Neural cell (in vitro differentiated cells): ENCODE measurements at regions not wholly inside any gene's neighbourhood (a gene's known extent, or its start where the extent isn't known, plus 50 kb on each side); places are given as distances from the start of the nearest gene placed in this dataset.

Source experiments
- H2AFZ ChIP-seq: fragments of 200-600, 300-800 bp; sonication (generic), shearing (Covaris generic); 2 replicates; pipeline ENCODE4 v1.6.0; 2014; ENCODE audit warnings: low read depth, mild to moderate bottlenecking, antibody characterized with exemption, low read length, moderate library complexity
- H3F3A ChIP-seq: fragments of 200-600 bp; shearing (Covaris generic); 2 replicates; pipeline ENCODE4 v1.6.1; 2016; ENCODE audit warnings: mild to moderate bottlenecking, moderate library complexity, mixed read lengths, antibody characterized with exemption, low read length; ENCODE audit not compliant: insufficient read depth, poor library complexity, severe bottlenecking
- H3K27ac ChIP-seq: fragments of 200-600, 300-800 bp; sonication (generic), shearing (Covaris generic); 2 replicates; pipeline ENCODE4 v1.5.1; 2014; ENCODE audit warnings: mild to moderate bottlenecking, low read length, moderate library complexity
- H3K27me3 ChIP-seq: fragments of 300-800, 200-600 bp; sonication (generic), shearing (Covaris generic); 2 replicates; pipeline ENCODE4 v1.6.0; 2014; ENCODE audit warnings: mild to moderate bottlenecking, low read depth, low read length, moderate library complexity; ENCODE audit not compliant: insufficient read depth
- H3K36me3 ChIP-seq: fragments of 300-800, 200-600 bp; sonication (generic), shearing (Covaris generic); 2 replicates; pipeline ENCODE4 v1.5.1; 2014; ENCODE audit warnings: mild to moderate bottlenecking, antibody characterized with exemption, low read length, moderate library complexity; ENCODE audit not compliant: insufficient read depth
- H3K4me2 ChIP-seq: fragments of 300-800, 200-600 bp; sonication (generic), shearing (Covaris generic); 2 replicates; pipeline ENCODE4 v1.6.0; 2014; ENCODE audit warnings: mild to moderate bottlenecking, low read length
- H3K4me3 ChIP-seq: fragments of 300-800, 200-600 bp; sonication (generic), shearing (Covaris generic); 2 replicates; pipeline ENCODE4 v1.5.1; 2014; ENCODE audit warnings: mild to moderate bottlenecking, low read length, moderate library complexity
- H3K79me2 ChIP-seq: fragments of 200-600 bp; shearing (Covaris generic); replicated peaks from 2 replicates; pipeline ENCODE4 v1.6.0; 2014; ENCODE audit warnings: mild to moderate bottlenecking, low read length, moderate library complexity; ENCODE audit not compliant: insufficient read depth
- H3K9ac ChIP-seq: fragments of 300-800, 200-600 bp; sonication (generic), shearing (Covaris generic); 2 replicates; pipeline ENCODE4 v1.6.1; 2016; ENCODE audit warnings: mild to moderate bottlenecking, low read length, mixed read lengths
- H3K9me2 ChIP-seq: fragments of 200-600 bp; shearing (Covaris generic); 2 replicates; pipeline ENCODE4 v1.6.1; 2016; ENCODE audit warnings: mild to moderate bottlenecking, low read length, mixed read lengths; ENCODE audit not compliant: insufficient read depth
- H3K9me3 ChIP-seq: fragments of 200-600, 300-800 bp; sonication (generic), shearing (Covaris generic); 2 replicates; pipeline ENCODE4 v1.6.1; 2016; ENCODE audit warnings: mild to moderate bottlenecking, mixed run types, low read length, moderate library complexity, mixed read lengths
- H4K20me1 ChIP-seq: fragments of 200-600 bp; shearing (Covaris generic); 2 replicates; pipeline ENCODE4 v1.6.1; 2016; ENCODE audit warnings: mild to moderate bottlenecking, mixed run types; ENCODE audit not compliant: insufficient read depth
- CTCF ChIP-seq: fragments of 450-650 bp; IDR thresholded peaks from 2 replicates; pipeline ENCODE4 v1.5.1; 2014; ENCODE audit warnings: antibody characterized with exemption, mild to moderate bottlenecking, moderate library complexity; ENCODE audit not compliant: poor library complexity, severe bottlenecking
- EP300 ChIP-seq: fragments of 450-650 bp; conservative IDR thresholded peaks from 2 replicates; pipeline ENCODE4 v1.6.1; 2014; ENCODE audit warnings: antibody characterized with exemption, mild to moderate bottlenecking, moderate library complexity; ENCODE audit not compliant: poor library complexity, severe bottlenecking
- EZH2 ChIP-seq: fragments of 200-600, 300-800 bp; shearing (Covaris generic), sonication (generic); IDR thresholded peaks from 2 replicates; pipeline ENCODE4 v1.6.1; 2014; ENCODE audit warnings: antibody characterized with exemption, low read length, borderline replicate concordance, mild to moderate bottlenecking; ENCODE audit not compliant: insufficient read depth, poor library complexity, severe bottlenecking
- MXI1 ChIP-seq: fragments of 450-650 bp; conservative IDR thresholded peaks from 2 replicates; pipeline ENCODE4 v1.6.1; 2014; ENCODE audit warnings: antibody characterized with exemption, mild to moderate bottlenecking; ENCODE audit not compliant: poor library complexity, severe bottlenecking
- POLR2AphosphoS5 ChIP-seq: IDR thresholded peaks from 2 replicates; pipeline ENCODE4 v1.6.1; 2012
- RAD21 ChIP-seq: fragments of 450-650 bp; conservative IDR thresholded peaks from 2 replicates; pipeline ENCODE4 v1.6.1; 2014; ENCODE audit warnings: antibody characterized with exemption, mild to moderate bottlenecking, moderate library complexity
- REST ChIP-seq: IDR thresholded peaks from 2 replicates; pipeline ENCODE4 v1.6.1; 2012; ENCODE audit warnings: borderline replicate concordance
- SMC3 ChIP-seq: fragments of 450-650 bp; conservative IDR thresholded peaks from 2 replicates; pipeline ENCODE4 v1.6.1; 2014; ENCODE audit warnings: antibody characterized with exemption, mild to moderate bottlenecking, moderate library complexity; ENCODE audit not compliant: poor library complexity
- TAF1 ChIP-seq: IDR thresholded peaks from 2 replicates; pipeline ENCODE4 v1.6.1; 2012; ENCODE audit warnings: low read depth

- Histone ChIP-seq H3K27me3 (no peaks in the 10 kb centered on the region), H3K9me2 (no peaks in the 10 kb centered on the region), H4K20me1 (no peaks in the 10 kb centered on the region), H3K27ac (no peak overlapping the region), H3K9me3 (no peaks in the 10 kb centered on the region), H3F3A (no peaks in the 10 kb centered on the region), H3K9ac (no peak overlapping the region), H3K36me3 (no peaks in the 10 kb centered on the region), H3K4me3 (no peak overlapping the region), H3K4me2 (no peak overlapping the region), H3K79me2 (no peaks in the 10 kb centered on the region), H2AFZ (no peak overlapping the region)
- TF ChIP-seq EZH2 (no peak), MXI1 (no peak), REST (no peak), TAF1 (no peak), SMC3 (no peak), RAD21 (no peak), POLR2AphosphoS5 (no peak), CTCF (no peak), EP300 (no peak)
These were observed 740.5 kb downstream of the TLE1 start for GRCh38 chr9:80948876-80949275.

GRCh38 chr9:80948066-80948465 lies 741.3 kb downstream of the TLE1 start:
- TF ChIP-seq SMC3 (no peak), RAD21 (no peak), CTCF (no peak), TAF1 (no peak), EZH2 (no peak), EP300 (no peak), REST (no peak), MXI1 (no peak), POLR2AphosphoS5 (no peak)
- Histone ChIP-seq H3K27me3 (no peaks in the 10 kb centered on the region), H3K27ac (no peak overlapping the region), H2AFZ (no peak overlapping the region), H3K4me3 (no peak overlapping the region), H3K9me2 (no peaks in the 10 kb centered on the region), H3K9me3 (no peaks in the 10 kb centered on the region), H3K36me3 (no peaks in the 10 kb centered on the region), H3K9ac (no peak overlapping the region), H4K20me1 (no peaks in the 10 kb centered on the region), H3K79me2 (no peaks in the 10 kb centered on the region), H3F3A (no peaks in the 10 kb centered on the region), H3K4me2 (no peak overlapping the region)
